ENCODE measurements at regions not wholly inside any gene's neighbourhood (a gene's known extent, or its start where the extent isn't known, plus 50 kb on each side); places are given as distances from the start of the nearest gene placed in this dataset.

DNA sequence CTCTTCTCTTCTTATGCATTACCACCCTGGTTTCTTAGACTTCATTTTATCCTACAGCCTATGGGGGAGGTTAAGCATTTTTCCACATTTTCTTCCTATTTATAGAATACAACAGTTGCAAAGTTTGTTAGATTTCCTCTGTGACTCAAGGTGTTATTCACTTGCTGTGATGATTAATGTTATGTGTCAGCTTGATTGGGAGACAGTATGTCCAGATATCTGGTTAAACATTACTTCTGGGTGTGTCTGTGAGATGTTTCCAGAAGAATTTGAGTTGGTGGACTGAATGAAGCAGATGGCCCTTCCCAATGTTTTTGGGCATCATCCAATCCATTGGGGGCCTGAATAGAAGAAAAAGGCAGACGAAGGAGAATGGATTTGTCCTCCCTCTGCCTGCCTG is 131.3 kb downstream of the C6orf118 start:
- TF ChIP-seq EZH2 (conservative IDR thresholded peaks at IDR 0.05; ENCODE audit: low read depth, low read length) (no peak), ZBTB1 (CRISPR knock-in tag; IDR thresholded peaks at IDR 0.05; ENCODE audit: borderline replicate concordance) (no peak), SP4 (CRISPR knock-in tag; IDR thresholded peaks at IDR 0.05) (no peak), TOE1 (CRISPR knock-in tag; IDR thresholded peaks at IDR 0.05) (no peak), ZKSCAN8 (CRISPR knock-in tag; IDR thresholded peaks at IDR 0.05; ENCODE audit: borderline replicate concordance) (no peak), ZNF784 (CRISPR knock-in tag; IDR thresholded peaks at IDR 0.05; ENCODE audit: borderline replicate concordance) (no peak), POLR2A (IDR thresholded peaks at IDR 0.05; ENCODE audit: insufficient read depth in 1 of 2, low read depth in 2 of 2, low read length in 2 of 2) (no peak), FOXM1 (CRISPR knock-in tag; IDR thresholded peaks at IDR 0.05) (no peak), NFE2 (CRISPR knock-in tag; IDR thresholded peaks at IDR 0.05) (no peak), TAF1 (CRISPR knock-in tag; IDR thresholded peaks at IDR 0.05) (no peak)
- TF ChIP-seq, protein P1, sequence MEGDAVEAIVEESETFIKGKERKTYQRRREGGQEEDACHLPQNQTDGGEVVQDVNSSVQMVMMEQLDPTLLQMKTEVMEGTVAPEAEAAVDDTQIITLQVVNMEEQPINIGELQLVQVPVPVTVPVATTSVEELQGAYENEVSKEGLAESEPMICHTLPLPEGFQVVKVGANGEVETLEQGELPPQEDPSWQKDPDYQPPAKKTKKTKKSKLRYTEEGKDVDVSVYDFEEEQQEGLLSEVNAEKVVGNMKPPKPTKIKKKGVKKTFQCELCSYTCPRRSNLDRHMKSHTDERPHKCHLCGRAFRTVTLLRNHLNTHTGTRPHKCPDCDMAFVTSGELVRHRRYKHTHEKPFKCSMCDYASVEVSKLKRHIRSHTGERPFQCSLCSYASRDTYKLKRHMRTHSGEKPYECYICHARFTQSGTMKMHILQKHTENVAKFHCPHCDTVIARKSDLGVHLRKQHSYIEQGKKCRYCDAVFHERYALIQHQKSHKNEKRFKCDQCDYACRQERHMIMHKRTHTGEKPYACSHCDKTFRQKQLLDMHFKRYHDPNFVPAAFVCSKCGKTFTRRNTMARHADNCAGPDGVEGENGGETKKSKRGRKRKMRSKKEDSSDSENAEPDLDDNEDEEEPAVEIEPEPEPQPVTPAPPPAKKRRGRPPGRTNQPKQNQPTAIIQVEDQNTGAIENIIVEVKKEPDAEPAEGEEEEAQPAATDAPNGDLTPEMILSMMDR (CRISPR knock-in tag; IDR thresholded peaks at IDR 0.05): no peak
- TF ChIP-seq, protein P2, sequence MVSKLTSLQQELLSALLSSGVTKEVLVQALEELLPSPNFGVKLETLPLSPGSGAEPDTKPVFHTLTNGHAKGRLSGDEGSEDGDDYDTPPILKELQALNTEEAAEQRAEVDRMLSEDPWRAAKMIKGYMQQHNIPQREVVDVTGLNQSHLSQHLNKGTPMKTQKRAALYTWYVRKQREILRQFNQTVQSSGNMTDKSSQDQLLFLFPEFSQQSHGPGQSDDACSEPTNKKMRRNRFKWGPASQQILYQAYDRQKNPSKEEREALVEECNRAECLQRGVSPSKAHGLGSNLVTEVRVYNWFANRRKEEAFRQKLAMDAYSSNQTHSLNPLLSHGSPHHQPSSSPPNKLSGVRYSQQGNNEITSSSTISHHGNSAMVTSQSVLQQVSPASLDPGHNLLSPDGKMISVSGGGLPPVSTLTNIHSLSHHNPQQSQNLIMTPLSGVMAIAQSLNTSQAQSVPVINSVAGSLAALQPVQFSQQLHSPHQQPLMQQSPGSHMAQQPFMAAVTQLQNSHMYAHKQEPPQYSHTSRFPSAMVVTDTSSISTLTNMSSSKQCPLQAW (CRISPR knock-in tag; IDR thresholded peaks at IDR 0.05): no peak
- TF ChIP-seq, protein P3, sequence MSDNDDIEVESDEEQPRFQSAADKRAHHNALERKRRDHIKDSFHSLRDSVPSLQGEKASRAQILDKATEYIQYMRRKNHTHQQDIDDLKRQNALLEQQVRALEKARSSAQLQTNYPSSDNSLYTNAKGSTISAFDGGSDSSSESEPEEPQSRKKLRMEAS (IDR thresholded peaks at IDR 0.05): no peak

Measured in HepG2 (cell line).